PC-3 (cell line): ENCODE measurements at regions not wholly inside any gene's neighbourhood (a gene's known extent, or its start where the extent isn't known, plus 50 kb on each side); places are given as distances from the start of the nearest gene placed in this dataset. TPM values are rescaled to one million over a fixed set of nuclear protein-coding genes. Genes with fewer than 3 reads are reported as not detected.
A peak's percentile ranks its signal among the peaks of the same experiment; 100 is the strongest.

ENCODE experiments used
- ATAC-seq: fragments of 200-7000 bp; cut with Tn5 transposase; 2 replicates; pipeline ENCODE4 v1.9.1; 2020; ENCODE audit warnings: mild to moderate bottlenecking, moderate library complexity
- BruUV-seq: library from RNA; stranded (reverse); fragments of 400-500 nt; replicated peaks from 2 replicates; lab custom pipeline; 2021; lab: Mats Ljungman, UMichigan
- CTCF ChIA-PET: fragments of 300-600 bp; sonication (Branson Sonifier 250); formaldehyde crosslinking; loops from one replicate; lab custom pipeline; 2022; ENCODE audit warnings: antibody characterized with exemption; lab: Charles Lee
- POLR2A ChIA-PET: fragments of 300-600 bp; sonication (Branson Sonifier 250); formaldehyde crosslinking; loops from one replicate; lab custom pipeline; 2022; ENCODE audit warnings: antibody characterized with exemption; ENCODE audit not compliant: unreplicated experiment; lab: Charles Lee
- DNase-seq: peaks from one replicate; pipeline ENCODE4 v3.0.0-alpha.2; 2015
- H2AFZ ChIP-seq: fragments of 300-600 bp; sonication (generic); 2 replicates; pipeline ENCODE4 v1.6.0; 2016; ENCODE audit warnings: antibody characterized with exemption, low read length
- H3F3A ChIP-seq: fragments of 300-600 bp; sonication (generic); one replicate; pipeline ENCODE4 v1.6.0; 2017; ENCODE audit warnings: antibody characterized with exemption, low read length, control low read depth, mild to moderate bottlenecking; ENCODE audit not compliant: unreplicated experiment
- H3K27ac ChIP-seq: fragments of 300-600 bp; sonication (generic); 2 replicates; pipeline ENCODE4 v1.5.1; 2016; ENCODE audit warnings: mild to moderate bottlenecking, low read length
- H3K27me3 ChIP-seq: fragments of 300-600 bp; sonication (generic); 2 replicates; pipeline ENCODE4 v1.6.1; 2016; ENCODE audit warnings: low read length, mixed read lengths
- H3K36me3 ChIP-seq: fragments of 300-600 bp; sonication (generic); 2 replicates; pipeline ENCODE4 v1.6.1; 2016; ENCODE audit warnings: low read depth, mixed run types, low read length, mixed read lengths
- H3K4me1 ChIP-seq: fragments of 300-600 bp; sonication (generic); 2 replicates; pipeline ENCODE4 v1.5.1; 2016; ENCODE audit warnings: low read length; ENCODE audit not compliant: insufficient read depth
- H3K4me2 ChIP-seq: fragments of 300-600 bp; sonication (generic); 2 replicates; pipeline ENCODE4 v1.6.0; 2016; ENCODE audit warnings: low read length
- H3K4me3 ChIP-seq: fragments of 300-600 bp; sonication (generic); 2 replicates; pipeline ENCODE4 v1.5.1; 2016; ENCODE audit warnings: mild to moderate bottlenecking, low read length, mixed read lengths
- H3K79me2 ChIP-seq: fragments of 300-600 bp; sonication (generic); 2 replicates; pipeline ENCODE4 v1.6.1; 2017; ENCODE audit warnings: low read length, mixed read lengths
- H3K9ac ChIP-seq: fragments of 300-600 bp; sonication (generic); 2 replicates; pipeline ENCODE4 v1.6.0; 2016; ENCODE audit warnings: mild to moderate bottlenecking, low read length
- H3K9me2 ChIP-seq: fragments of 300-600 bp; sonication (generic); replicated peaks from 2 replicates; pipeline ENCODE4 v1.6.1; 2016; ENCODE audit warnings: mixed run types, low read length, mixed read lengths
- H3K9me3 ChIP-seq: fragments of 300-600 bp; sonication (generic); 2 replicates; pipeline ENCODE4 v1.6.1; 2016; ENCODE audit warnings: low read length, mixed read lengths
- H4K20me1 ChIP-seq: fragments of 300-600 bp; sonication (generic); 2 replicates; pipeline ENCODE4 v1.6.1; 2016; ENCODE audit warnings: low read length, mixed read lengths
- EZH2 ChIP-seq: fragments of 300-600 bp; sonication (generic); IDR thresholded peaks from one replicate; pipeline ENCODE4 v1.6.1; 2017; ENCODE audit warnings: antibody characterized with exemption, mild to moderate bottlenecking, low read length; ENCODE audit not compliant: unreplicated experiment
- EZH2phosphoT487 ChIP-seq: fragments of 300-600 bp; sonication (generic); IDR thresholded peaks from 2 replicates; pipeline ENCODE4 v1.6.1; 2018; ENCODE audit warnings: mild to moderate bottlenecking, antibody characterized with exemption, low read length, borderline replicate concordance
- intact Hi-C: fragments of 100-400 bp; cut with micrococcal nuclease; formaldehyde crosslinking; loops from 2 replicates; pipeline ENCODE4 v1.9.0; 2023
- microRNA-seq: library from miRNA; unstranded; fragments of <30 nt; microRNA quantifications from one replicate; pipeline ENCODE4 v1.1.0, GENCODE V29; 2020; ENCODE audit not compliant: unreplicated experiment
- TF ChIP-seq, protein P1 (sequence below): fragments of 300-600 bp; sonication (generic); conservative IDR thresholded peaks from 2 replicates; pipeline ENCODE4 v1.5.1; 2017; ENCODE audit warnings: antibody characterized with exemption, low read depth, mild to moderate bottlenecking, low read length

DNA sequence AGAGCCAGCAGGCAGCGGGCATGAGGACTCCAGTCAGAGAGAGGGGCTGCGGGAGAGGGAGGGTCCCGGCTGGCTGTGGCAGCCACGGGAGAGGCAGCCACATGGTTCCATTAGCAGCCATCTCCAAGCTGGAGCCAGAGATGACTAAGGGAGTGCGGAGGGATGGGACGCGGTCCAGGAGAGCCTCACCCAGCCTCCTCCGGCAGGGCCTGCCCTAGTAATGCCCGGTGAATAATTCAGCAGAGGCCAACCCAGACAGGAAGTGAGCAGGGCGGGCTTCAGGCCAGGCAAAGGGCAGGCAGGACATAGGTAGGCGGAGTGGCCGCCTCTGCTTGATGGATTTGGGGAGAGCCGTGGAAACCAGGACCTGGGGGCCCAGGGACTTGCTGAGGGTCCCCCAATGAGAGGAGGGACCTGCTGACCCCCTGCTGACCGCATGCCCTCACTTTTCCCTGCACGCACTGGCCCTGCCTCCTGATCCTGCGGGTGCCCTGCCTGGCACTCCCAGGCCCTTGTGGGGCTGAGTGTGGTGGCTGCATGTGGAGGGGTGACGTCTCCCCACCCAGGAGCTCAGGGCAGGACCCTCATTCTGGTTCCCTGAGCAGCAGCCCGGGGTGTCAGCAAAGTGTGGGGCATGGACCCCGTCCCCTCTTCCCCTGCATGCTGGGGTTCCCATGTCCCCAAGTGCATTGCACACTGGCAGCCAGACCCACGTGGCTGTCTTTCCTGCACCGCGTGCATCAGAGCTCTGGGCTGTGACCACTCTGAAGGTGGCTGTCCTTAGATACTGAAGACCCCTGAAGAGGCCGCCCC, 51.8 kb upstream of the SLCO4A1 start:
- no peak overlapping the region for H3K4me3 ChIP-seq
- POLR2A ChIA-PET = interaction anchor here (0.5 to 1.0 kb wide), 3 partner anchors 13 to 984 kb away, joined by 3 to 9 read pairs (median 3); partner anchors contain the start of gene HELZ2
- CTCF ChIA-PET = no interaction called here
- H3K79me2 ChIP-seq = no peaks in the 10 kb centered on the region
- no peaks in the 10 kb centered on the region for H3K27me3 ChIP-seq
- no peaks in the 10 kb centered on the region for H3K9me2 ChIP-seq
- H3K9ac ChIP-seq = peak overlapping the region; percentile 33; the same call in 1 of the 2 replicates
- H3K4me1 ChIP-seq = peaks cover 39% of the 10 kb centered on the region
- H3K4me2 ChIP-seq = peak overlapping the region; percentile 29
- no peaks in the 10 kb centered on the region for H3K9me3 ChIP-seq
- H2AFZ ChIP-seq = no peak overlapping the region; the same call in 1 of the 2 replicates
- TF ChIP-seq EZH2 = no peak
- H3K36me3 ChIP-seq = no peaks in the 10 kb centered on the region
- H4K20me1 ChIP-seq = no peaks in the 10 kb centered on the region
- peak; percentile 88 for ATAC-seq
- intact Hi-C loops = loop anchor here (1.0 kb wide), 1 partner anchor 12 kb away; no protein-coding TSS in a partner anchor
- no TSS peak for BruUV-seq
- H3F3A ChIP-seq = no peaks in the 10 kb centered on the region
- peak overlapping the region; percentile 85 for H3K27ac ChIP-seq
- DNase-seq = peak; percentile 94

DNA sequence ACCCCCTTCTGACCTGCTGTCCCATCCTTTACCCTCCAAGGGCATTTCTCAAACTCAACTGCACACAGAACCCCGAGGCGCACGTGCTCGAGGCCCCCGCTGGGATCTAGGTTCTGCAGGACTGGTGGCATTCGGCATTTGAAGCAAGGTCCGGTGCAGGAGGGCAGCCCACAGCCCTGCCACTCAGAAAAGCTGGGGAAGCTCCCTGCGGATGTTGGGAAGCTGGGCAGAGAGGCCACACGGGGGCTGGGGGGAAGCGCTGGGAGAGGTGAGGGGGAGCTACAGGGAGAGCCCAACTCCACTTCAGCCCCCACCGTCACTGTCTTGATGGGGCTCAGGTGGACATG, 51.2 kb upstream of the SLCO4A1 start:
- TF ChIP-seq EZH2 = no peak
- TF ChIP-seq, protein P1, sequence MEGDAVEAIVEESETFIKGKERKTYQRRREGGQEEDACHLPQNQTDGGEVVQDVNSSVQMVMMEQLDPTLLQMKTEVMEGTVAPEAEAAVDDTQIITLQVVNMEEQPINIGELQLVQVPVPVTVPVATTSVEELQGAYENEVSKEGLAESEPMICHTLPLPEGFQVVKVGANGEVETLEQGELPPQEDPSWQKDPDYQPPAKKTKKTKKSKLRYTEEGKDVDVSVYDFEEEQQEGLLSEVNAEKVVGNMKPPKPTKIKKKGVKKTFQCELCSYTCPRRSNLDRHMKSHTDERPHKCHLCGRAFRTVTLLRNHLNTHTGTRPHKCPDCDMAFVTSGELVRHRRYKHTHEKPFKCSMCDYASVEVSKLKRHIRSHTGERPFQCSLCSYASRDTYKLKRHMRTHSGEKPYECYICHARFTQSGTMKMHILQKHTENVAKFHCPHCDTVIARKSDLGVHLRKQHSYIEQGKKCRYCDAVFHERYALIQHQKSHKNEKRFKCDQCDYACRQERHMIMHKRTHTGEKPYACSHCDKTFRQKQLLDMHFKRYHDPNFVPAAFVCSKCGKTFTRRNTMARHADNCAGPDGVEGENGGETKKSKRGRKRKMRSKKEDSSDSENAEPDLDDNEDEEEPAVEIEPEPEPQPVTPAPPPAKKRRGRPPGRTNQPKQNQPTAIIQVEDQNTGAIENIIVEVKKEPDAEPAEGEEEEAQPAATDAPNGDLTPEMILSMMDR = no peak
- no peak for TF ChIP-seq EZH2phosphoT487
- ChIA-PET POLR2A (no interaction called here), CTCF (no interaction called here)
- Histone ChIP-seq H3K79me2 (no peaks in the 10 kb centered on the region), H4K20me1 (no peaks in the 10 kb centered on the region), H2AFZ (no peak overlapping the region), H3K4me3 (no peak overlapping the region), H3K36me3 (no peaks in the 10 kb centered on the region), H3K27ac (peak overlapping the region; percentile 65; the same call in 1 of the 2 replicates), H3K9me2 (no peaks in the 10 kb centered on the region), H3K27me3 (no peaks in the 10 kb centered on the region), H3K4me2 (no peak overlapping the region), H3K4me1 (peaks cover 43% of the 10 kb centered on the region), H3K9ac (no peak overlapping the region), H3F3A (no peaks in the 10 kb centered on the region), H3K9me3 (no peaks in the 10 kb centered on the region)
- BruUV-seq = no TSS peak
- DNase-seq (no peak), ATAC-seq (no peak)
- intact Hi-C loops = no loop called here

DNA sequence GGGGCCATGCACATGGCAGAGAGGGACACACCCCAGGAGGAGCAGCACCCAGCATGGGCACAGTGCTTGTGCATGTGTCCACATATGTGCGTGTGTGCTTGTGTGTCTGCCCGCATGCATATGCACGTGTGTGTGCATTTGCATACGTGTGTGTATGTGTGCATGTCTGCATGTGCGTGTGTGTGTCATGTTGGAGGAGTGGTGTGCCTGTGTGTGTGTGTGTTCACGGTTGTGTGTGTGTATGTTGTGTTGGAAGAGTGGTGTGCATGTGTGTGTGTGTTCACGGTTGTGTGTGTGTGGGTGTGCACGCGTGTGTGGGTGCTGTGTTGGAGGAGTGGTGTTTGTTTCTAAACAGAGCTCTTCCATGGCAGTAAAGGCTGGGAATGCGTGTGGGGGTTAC, 50.7 kb upstream of the SLCO4A1 start:
- Histone ChIP-seq H4K20me1 (no peaks in the 10 kb centered on the region), H3K36me3 (no peaks in the 10 kb centered on the region), H3K4me2 (no peak overlapping the region), H3K4me3 (no peak overlapping the region), H3K4me1 (peaks cover 43% of the 10 kb centered on the region), H3F3A (no peaks in the 10 kb centered on the region), H3K27ac (no peak overlapping the region), H3K27me3 (no peaks in the 10 kb centered on the region), H3K79me2 (no peaks in the 10 kb centered on the region), H3K9me2 (no peaks in the 10 kb centered on the region), H3K9me3 (no peaks in the 10 kb centered on the region), H2AFZ (no peak overlapping the region), H3K9ac (no peak overlapping the region)
- ChIA-PET CTCF (interaction anchor here (0.8 kb wide), 1 partner anchor 11 kb away, joined by 3 read pairs; no protein-coding TSS in a partner anchor), POLR2A (no interaction called here)
- no TSS peak for BruUV-seq
- DNase-seq (no peak), ATAC-seq (no peak)
- TF ChIP-seq EZH2phosphoT487 = no peak
- TF ChIP-seq, protein P1 = no peak
- TF ChIP-seq EZH2 = no peak
- intact Hi-C loops = no loop called here

Small RNA genes in the stretch of these regions (microRNA-seq; reads per million reads assigned to microRNA genes)
- gene MIR1-1 = not detected
- gene MIR133A2 = not detected
